ENCODE measurements at regions not wholly inside any gene's neighbourhood (a gene's known extent, or its start where the extent isn't known, plus 50 kb on each side); places are given as distances from the start of the nearest gene placed in this dataset.

- H3K27ac ChIP-seq = no peak overlapping the region
- no peaks in the 10 kb centered on the region for H3K4me1 ChIP-seq
- TF ChIP-seq, protein P1, sequence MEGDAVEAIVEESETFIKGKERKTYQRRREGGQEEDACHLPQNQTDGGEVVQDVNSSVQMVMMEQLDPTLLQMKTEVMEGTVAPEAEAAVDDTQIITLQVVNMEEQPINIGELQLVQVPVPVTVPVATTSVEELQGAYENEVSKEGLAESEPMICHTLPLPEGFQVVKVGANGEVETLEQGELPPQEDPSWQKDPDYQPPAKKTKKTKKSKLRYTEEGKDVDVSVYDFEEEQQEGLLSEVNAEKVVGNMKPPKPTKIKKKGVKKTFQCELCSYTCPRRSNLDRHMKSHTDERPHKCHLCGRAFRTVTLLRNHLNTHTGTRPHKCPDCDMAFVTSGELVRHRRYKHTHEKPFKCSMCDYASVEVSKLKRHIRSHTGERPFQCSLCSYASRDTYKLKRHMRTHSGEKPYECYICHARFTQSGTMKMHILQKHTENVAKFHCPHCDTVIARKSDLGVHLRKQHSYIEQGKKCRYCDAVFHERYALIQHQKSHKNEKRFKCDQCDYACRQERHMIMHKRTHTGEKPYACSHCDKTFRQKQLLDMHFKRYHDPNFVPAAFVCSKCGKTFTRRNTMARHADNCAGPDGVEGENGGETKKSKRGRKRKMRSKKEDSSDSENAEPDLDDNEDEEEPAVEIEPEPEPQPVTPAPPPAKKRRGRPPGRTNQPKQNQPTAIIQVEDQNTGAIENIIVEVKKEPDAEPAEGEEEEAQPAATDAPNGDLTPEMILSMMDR (IDR thresholded peaks at IDR 0.05) = no peak
- no peak for TF ChIP-seq EP300 (IDR thresholded peaks at IDR 0.05)
- TF ChIP-seq POLR2A (IDR thresholded peaks at IDR 0.05) = no peak
- H3K27me3 ChIP-seq = peaks cover 0 to 26% of the 10 kb centered on the region in 2 donors
- H3K4me3 ChIP-seq = no peak overlapping the region
- no peak for DNase-seq (ENCODE audit: low spot score in 2 of 2)
- 52% methylated on average over 45 to 52 of the region's 53 CpGs for whole genome bisulfite sequencing, 2 donors
- H3K9me3 ChIP-seq = no peaks in the 10 kb centered on the region
- H3K36me3 ChIP-seq = no peaks in the 10 kb centered on the region
These were observed 560.8 kb downstream of the BRD1 start for GRCh38 chr22:49266561-49267519.

DNA sequence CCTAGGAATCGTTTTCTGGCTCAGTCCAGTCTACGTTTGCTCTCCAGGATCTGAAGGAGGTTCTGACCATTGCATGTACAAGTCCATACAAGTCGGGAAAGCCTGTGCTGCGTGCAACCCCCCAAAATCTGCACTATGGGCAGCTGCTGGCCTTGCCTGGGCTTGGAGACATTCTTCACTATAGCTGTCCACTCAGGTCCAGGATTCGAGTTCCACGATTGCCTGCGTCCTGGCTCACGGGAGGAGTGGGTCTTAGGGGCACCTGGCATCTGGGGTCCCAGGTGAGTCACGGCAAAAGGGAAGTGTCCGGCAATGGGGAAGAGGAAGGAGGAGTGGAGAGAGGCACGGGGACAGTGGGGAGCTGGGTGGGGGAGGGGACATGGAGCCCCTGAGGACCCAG lies 563.0 kb downstream of the BRD1 start:
- no peaks in the 10 kb centered on the region for H3K4me1 ChIP-seq
- peaks cover 0 to 10% of the 10 kb centered on the region in 2 donors for H3K27me3 ChIP-seq
- no peaks in the 10 kb centered on the region for H3K36me3 ChIP-seq
- TF ChIP-seq POLR2A (IDR thresholded peaks at IDR 0.05) (no peak), EP300 (IDR thresholded peaks at IDR 0.05) (no peak)
- TF ChIP-seq, protein P1 (IDR thresholded peaks at IDR 0.05) = no peak
- no peak for DNase-seq (ENCODE audit: low spot score in 2 of 2)
- no peak overlapping the region for H3K4me3 ChIP-seq
- 81 to 82% methylated on average over 11 of the region's 11 CpGs for WGBS, 2 donors
- no peaks in the 10 kb centered on the region for H3K9me3 ChIP-seq
- no peak overlapping the region for H3K27ac ChIP-seq

GRCh38 chr22:49263101-49263500 lies 564.6 kb downstream of the BRD1 start:
- no peak for DNase-seq (ENCODE audit: low spot score in 2 of 2)
- TF ChIP-seq EP300 (IDR thresholded peaks at IDR 0.05) = no peak
- TF ChIP-seq POLR2A (IDR thresholded peaks at IDR 0.05) = no peak
- TF ChIP-seq, protein P1 (IDR thresholded peaks at IDR 0.05) = no peak
- whole genome bisulfite sequencing, 2 donors = 88 to 96% methylated on average over 10 to 15 of the region's 15 CpGs
- Histone ChIP-seq H3K9me3 (no peaks in the 10 kb centered on the region), H3K4me1 (no peaks in the 10 kb centered on the region), H3K27me3 (peaks cover 0 to 10% of the 10 kb centered on the region in 2 donors), H3K27ac (no peak overlapping the region), H3K4me3 (no peak overlapping the region), H3K36me3 (no peaks in the 10 kb centered on the region)

DNA sequence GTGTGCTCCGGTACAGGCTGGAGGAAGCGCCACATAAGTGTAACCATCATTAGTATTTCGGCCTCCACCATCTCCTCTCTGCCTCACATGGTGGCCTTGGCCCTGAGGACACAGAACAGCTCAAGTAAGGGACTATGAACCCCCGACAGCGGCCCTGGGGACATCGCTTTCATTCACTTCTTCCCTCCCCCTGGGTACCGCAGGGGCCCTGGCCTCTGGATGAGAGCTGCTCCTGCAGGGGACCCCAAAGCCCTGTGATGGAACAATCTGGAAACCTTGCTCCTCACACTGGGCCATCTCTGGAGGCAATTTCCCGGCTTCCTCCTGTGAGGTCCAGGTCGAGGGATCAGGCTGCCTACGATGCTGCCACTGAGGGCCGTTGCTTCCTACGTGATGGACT lies 565.5 kb downstream of the BRD1 start:
- Histone ChIP-seq H3K9me3 (no peaks in the 10 kb centered on the region), H3K36me3 (no peaks in the 10 kb centered on the region), H3K4me3 (no peak overlapping the region), H3K4me1 (no peaks in the 10 kb centered on the region), H3K27me3 (peaks cover 0 to 9% of the 10 kb centered on the region in 2 donors), H3K27ac (no peak overlapping the region)
- no peak for DNase-seq (ENCODE audit: low spot score in 2 of 2)
- WGBS, 2 donors = 74 to 85% methylated on average over 11 to 12 of the region's 12 CpGs
- TF ChIP-seq, protein P1 (IDR thresholded peaks at IDR 0.05) = no peak
- TF ChIP-seq EP300 (IDR thresholded peaks at IDR 0.05) (no peak), POLR2A (IDR thresholded peaks at IDR 0.05) (no peak)

DNA sequence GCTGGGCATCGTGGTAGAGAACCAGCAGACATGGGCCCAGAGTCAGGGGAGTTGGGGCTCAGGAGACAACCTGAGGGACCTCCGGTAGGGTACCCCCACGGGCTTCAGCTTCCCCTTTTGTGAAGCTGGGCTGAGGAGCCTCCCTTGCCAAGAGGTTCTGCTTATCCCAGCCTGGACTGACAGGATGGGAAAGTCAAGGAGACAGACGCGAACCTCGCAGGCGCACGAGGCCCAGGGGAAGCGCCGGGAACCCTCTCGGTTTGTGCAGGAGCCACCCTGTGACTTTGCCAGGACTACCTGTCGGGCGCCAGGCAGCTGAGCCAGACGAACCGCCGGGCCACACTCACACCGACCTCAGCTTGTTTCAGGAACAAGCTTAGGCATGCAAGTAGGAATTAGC lies 566.1 kb downstream of the BRD1 start:
- H3K4me3 ChIP-seq = no peak overlapping the region
- DNase-seq (ENCODE audit: low spot score in 2 of 2) = no peak
- H3K27me3 ChIP-seq = peaks cover 0 to 4% of the 10 kb centered on the region in 2 donors
- H3K4me1 ChIP-seq = no peaks in the 10 kb centered on the region
- no peaks in the 10 kb centered on the region for H3K36me3 ChIP-seq
- no peak for TF ChIP-seq EP300 (IDR thresholded peaks at IDR 0.05)
- no peak for TF ChIP-seq POLR2A (IDR thresholded peaks at IDR 0.05)
- TF ChIP-seq, protein P1 (IDR thresholded peaks at IDR 0.05) = no peak
- H3K27ac ChIP-seq = no peak overlapping the region
- 84% methylated on average over 16 to 17 of the region's 17 CpGs for WGBS, 2 donors
- no peaks in the 10 kb centered on the region for H3K9me3 ChIP-seq

Measured in tibial nerve (tissue), 4 donors.